ENCODE measurements at regions not wholly inside any gene's neighbourhood (a gene's known extent, or its start where the extent isn't known, plus 50 kb on each side); places are given as distances from the start of the nearest gene placed in this dataset.
A peak's percentile ranks its signal among the peaks of the same experiment; 100 is the strongest.

- 0 out of 3 replicates have a peak, but pooled peaks cover 2% of the 10 kb centered on the region for H3K36me3 Mint-ChIP-seq (ENCODE audit: low read depth)
- no peak overlapping the region for H3K4me3 Mint-ChIP-seq
- H3K27me3 Mint-ChIP-seq (ENCODE audit: insufficient read depth, low read depth, poor library complexity) = peaks cover 6% of the 10 kb centered on the region
- Histone ChIP-seq H4K20me1 (replicated peaks; ENCODE audit: insufficient read depth) (no peaks in the 10 kb centered on the region), H2AFZ (no peak overlapping the region), H3K27me3 (ENCODE audit: insufficient read depth) (no peaks in the 10 kb centered on the region), H3K4me3 (no peak overlapping the region), H3F3A (replicated peaks; ENCODE audit: low read depth) (no peaks in the 10 kb centered on the region), H3K4me2 (no peak overlapping the region), H3K79me2 (replicated peaks; ENCODE audit: insufficient read depth) (no peaks in the 10 kb centered on the region), H3K4me1 (ENCODE audit: insufficient read depth) (no peaks in the 10 kb centered on the region), H3K9me2 (ENCODE audit: insufficient read depth) (peaks cover 23% of the 10 kb centered on the region), H3K27ac (ENCODE audit: low read depth) (no peak overlapping the region), H3K36me3 (ENCODE audit: insufficient read depth) (no peaks in the 10 kb centered on the region)
- no peak for ATAC-seq
- H3K4me1 Mint-ChIP-seq = no peaks in the 10 kb centered on the region
- no peak overlapping the region for H3K27ac Mint-ChIP-seq
- peak; percentile 24 for DNase-seq (ENCODE audit: low spot score)
- 0 out of 3 replicates have a peak, but pooled peaks cover 2% of the 10 kb centered on the region for H3K9me3 Mint-ChIP-seq
- TF ChIP-seq REST (IDR thresholded peaks at IDR 0.05; ENCODE audit: unreplicated experiment) (no peak), CTCF (conservative IDR thresholded peaks at IDR 0.05; ENCODE audit: low read depth in 2 of 2) (peak; percentile 49 to 63)
Measured at GRCh38 chr2:187174582-187174981, 273.5 kb downstream of the CALCRL start.

GRCh38 chr2:187171318-187171717 lies 276.7 kb downstream of the CALCRL start:
- no peak overlapping the region for H2AFZ ChIP-seq
- no peak overlapping the region for H3K27ac ChIP-seq (ENCODE audit: low read depth)
- 0 out of 3 replicates have a peak, but pooled peaks cover 2% of the 10 kb centered on the region for H3K9me3 Mint-ChIP-seq
- H3K36me3 ChIP-seq (ENCODE audit: insufficient read depth) = no peaks in the 10 kb centered on the region
- H3K36me3 Mint-ChIP-seq (ENCODE audit: low read depth) = 0 out of 3 replicates have a peak, but pooled peaks cover 2% of the 10 kb centered on the region
- no peak overlapping the region for H3K4me3 ChIP-seq
- H3K4me1 ChIP-seq (ENCODE audit: insufficient read depth) = no peaks in the 10 kb centered on the region
- H3K27me3 ChIP-seq (ENCODE audit: insufficient read depth) = no peaks in the 10 kb centered on the region
- H3F3A ChIP-seq (replicated peaks; ENCODE audit: low read depth) = no peaks in the 10 kb centered on the region
- H3K9me2 ChIP-seq (ENCODE audit: insufficient read depth) = peaks cover 23% of the 10 kb centered on the region
- DNase-seq (ENCODE audit: low spot score) (no peak), ATAC-seq (no peak)
- H3K4me3 Mint-ChIP-seq = no peak overlapping the region
- no peak overlapping the region for H3K4me2 ChIP-seq
- H4K20me1 ChIP-seq (replicated peaks; ENCODE audit: insufficient read depth) = no peaks in the 10 kb centered on the region
- no peak overlapping the region for H3K27ac Mint-ChIP-seq
- peaks cover 6% of the 10 kb centered on the region for H3K27me3 Mint-ChIP-seq (ENCODE audit: insufficient read depth, low read depth, poor library complexity)
- no peaks in the 10 kb centered on the region for H3K79me2 ChIP-seq (replicated peaks; ENCODE audit: insufficient read depth)
- H3K4me1 Mint-ChIP-seq = no peaks in the 10 kb centered on the region; the same call in 2 of the 3 replicates
- TF ChIP-seq ZNF462 (CRISPR knock-in tag; IDR thresholded peaks at IDR 0.05) = no peak
- no peak for TF ChIP-seq CREB1 (CRISPR knock-in tag; IDR thresholded peaks at IDR 0.05; ENCODE audit: low read depth)
- TF ChIP-seq ETS1 (IDR thresholded peaks at IDR 0.05) = no peak
- no peak for TF ChIP-seq EZH2 (IDR thresholded peaks at IDR 0.05; ENCODE audit: low read depth, unreplicated experiment)
- no peak for TF ChIP-seq EZH2phosphoT487 (IDR thresholded peaks at IDR 0.05; ENCODE audit: unreplicated experiment)

Data from GM23338 (cell line).